Activated CD8-positive, alpha-beta memory T cell treated with anti-CD3 and anti-CD28 coated beads, Interleukin-2, amount 50 U/mL, for 24 hours (primary cell): ENCODE measurements at regions not wholly inside any gene's neighbourhood (a gene's known extent, or its start where the extent isn't known, plus 50 kb on each side); places are given as distances from the start of the nearest gene placed in this dataset.
"Not testable (repeated sequence)": the region's sequence is repeated elsewhere in the genome, so short reads cannot be mapped to it uniquely, and the experiment has no call there.

Experiments
- DNase-seq: peaks from one replicate; pipeline ENCODE4 v3.0.0-alpha.2; 2020; ENCODE audit errors: extremely low read depth

- no peak for DNase-seq
Observed at GRCh38 chr17:5864741-5865657, 205.2 kb upstream of the WSCD1 start.

DNA sequence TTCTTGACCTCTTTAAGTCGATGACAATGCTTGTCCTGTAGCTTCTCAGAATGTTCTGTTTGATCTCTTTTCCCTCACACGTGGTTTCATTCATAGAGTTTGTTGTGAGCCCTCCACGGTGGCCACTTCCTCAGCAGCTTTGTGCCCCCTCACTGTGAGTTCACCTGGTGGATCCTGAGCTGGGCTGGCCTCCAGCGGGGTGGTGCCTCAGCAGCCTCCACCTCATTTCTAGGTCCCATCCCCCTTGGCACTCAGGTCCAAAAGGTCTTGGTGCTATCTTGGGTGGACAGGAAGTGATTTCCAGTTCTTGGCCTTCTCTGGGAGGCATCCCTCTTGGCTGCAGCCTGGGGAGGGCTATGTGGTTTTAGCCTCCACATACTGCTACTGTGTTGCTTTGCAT lies 203.2 kb upstream of the WSCD1 start:
- DNase-seq, result no peak

DNA sequence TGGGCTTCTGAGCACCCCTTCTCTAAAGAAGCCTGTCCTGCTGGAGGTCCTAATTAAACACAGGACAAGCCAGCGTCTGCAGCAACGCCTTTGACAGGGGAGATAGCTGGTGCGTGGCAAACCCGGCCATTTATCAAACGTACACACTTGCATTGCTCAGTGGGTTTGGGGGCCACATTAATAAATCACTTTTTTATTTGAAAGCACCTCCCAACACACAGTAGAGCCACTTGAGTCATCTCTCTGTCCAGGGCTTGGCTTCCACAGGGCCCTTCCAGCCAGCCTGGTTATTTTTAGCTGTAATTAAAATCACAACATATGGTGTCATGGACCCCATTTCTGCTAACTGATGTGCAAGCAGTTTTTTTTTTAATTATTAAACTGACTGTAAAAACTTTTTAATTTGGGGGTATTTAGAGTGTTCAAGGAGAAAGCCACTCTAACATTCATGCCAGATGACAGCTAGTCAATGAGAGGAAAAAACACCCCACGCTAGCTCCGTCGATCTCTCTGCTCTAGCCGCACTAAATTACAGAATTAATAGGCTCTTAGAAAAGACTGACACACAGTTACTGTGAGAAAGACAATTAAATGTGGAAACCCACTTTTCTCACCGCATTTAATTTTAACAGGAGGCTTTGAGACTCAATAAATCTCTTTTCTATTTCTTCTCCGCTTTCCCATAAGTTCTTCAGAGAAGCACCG lies 201.0 kb upstream of the WSCD1 start:
- no peak for DNase-seq

GRCh38 chr17:5870231-5870953 lies 199.8 kb upstream of the WSCD1 start:
- DNase-seq, result no peak

GRCh38 chr17:5871666-5872065 lies 198.5 kb upstream of the WSCD1 start:
- DNase-seq, result no peak

- no peak for DNase-seq
Observed at GRCh38 chr17:5872831-5873230, 197.3 kb upstream of the WSCD1 start.

GRCh38 chr17:5873781-5874180 lies 196.4 kb upstream of the WSCD1 start:
- no peak for DNase-seq

GRCh38 chr17:5874486-5874885 lies 195.7 kb upstream of the WSCD1 start:
- DNase-seq, result no peak

- DNase-seq, result no peak
Observed at GRCh38 chr17:5877366-5877765, 192.8 kb upstream of the WSCD1 start.

GRCh38 chr17:5877948-5878347 lies 192.2 kb upstream of the WSCD1 start:
- no peak for DNase-seq

GRCh38 chr17:5881849-5882248 lies 188.3 kb upstream of the WSCD1 start:
- no peak for DNase-seq

DNA sequence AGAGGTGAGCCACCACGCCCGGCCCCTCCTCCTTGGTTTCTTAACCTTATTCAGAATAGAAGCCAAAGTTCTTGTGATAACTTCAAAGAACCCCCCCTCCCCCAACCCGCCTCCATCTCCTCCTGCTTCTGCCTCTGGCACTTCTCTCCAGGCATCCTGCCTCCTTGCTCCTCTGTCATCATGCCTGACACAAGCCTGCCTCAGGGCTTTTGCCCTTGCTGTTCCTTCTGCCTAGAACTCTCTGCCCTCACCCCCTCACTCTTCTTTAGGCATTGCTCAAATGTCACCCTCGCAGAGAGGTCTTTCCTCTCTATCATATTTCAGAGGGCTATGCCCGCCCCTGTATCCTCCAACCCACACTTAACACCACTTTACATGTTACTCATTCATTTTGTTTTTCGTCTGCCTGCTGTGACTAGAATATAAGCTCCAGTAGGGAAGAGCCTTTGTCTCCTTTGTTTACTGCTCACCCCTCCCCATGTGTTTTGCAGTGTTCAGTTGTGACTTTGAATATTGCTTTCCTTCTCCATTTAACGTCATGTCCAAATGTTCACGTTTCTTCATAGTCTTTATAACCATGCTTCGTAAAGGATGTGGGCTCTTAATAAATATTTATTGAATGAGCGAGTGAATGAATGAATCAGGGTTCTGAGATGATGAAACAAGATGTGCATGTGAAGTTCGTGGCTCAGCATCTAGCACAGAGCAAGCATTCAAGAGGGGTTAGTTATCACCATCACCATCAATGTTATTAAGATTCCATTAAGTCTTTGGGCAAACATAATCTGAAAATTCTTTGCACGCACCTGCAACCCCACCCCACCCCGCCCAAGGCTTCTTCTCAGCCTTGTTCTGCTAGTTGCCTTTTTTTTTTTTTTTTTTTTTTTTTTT lies 186.2 kb upstream of the WSCD1 start:
- DNase-seq, result no peak

- DNase-seq, result no peak
Observed at GRCh38 chr17:5885336-5885735, 184.8 kb upstream of the WSCD1 start.

GRCh38 chr17:5888811-5889210 lies 181.4 kb upstream of the WSCD1 start:
- no peak for DNase-seq

DNA sequence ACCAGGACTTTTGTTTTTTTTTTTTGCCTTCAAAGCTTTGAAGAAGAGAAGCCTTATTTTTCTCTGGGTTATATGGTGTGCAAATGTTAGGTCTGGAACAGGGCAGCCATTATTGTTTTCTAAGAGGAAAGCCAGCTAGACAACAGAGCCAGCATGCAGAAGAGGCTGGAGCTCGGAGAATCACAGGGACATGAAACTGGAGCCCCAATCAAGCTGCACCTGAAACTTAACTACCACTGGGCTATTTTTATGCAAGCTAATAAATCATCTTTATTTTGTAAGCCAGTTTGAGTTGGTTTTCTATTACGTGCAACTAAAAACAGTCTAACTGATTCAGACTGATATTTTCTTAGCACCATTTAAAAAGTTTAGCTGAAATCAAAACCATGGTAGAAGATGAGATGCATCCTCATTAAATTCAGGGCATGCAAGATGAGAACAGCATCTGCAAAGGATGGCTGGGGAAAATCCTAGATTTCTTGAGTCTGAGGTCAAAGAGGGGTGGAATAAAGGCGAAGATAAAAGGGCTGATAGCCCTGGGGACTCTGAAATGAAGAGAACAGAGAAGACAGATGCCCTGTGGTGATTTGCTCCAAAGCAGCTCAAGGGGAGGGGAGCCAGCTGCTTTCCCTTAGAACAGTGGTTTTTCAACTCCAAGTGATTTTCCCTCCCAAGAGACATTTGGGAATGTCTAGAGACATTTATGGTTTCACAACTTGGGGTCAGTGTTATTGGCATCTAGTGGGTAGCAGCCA lies 177.1 kb upstream of the WSCD1 start:
- no peak for DNase-seq

DNA sequence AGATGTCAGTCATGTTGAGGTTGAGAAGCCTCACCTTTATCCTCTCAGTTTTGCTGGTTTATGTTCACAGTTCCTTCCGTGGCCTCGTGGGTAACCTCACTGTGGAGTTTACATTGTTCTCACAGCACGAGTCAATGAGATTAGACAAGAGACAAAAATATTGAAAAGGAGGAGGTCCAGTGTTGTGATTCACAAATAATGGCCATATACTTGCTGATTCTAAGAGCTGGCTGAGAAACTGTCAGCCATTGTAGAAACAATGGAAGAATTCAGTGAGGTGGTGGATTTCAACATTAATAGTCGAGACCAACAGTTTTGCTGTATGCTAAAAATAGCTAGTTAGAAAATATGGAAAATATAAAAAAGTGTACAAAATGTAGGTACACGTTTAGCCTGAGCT lies 176.4 kb upstream of the WSCD1 start:
- no peak for DNase-seq

DNA sequence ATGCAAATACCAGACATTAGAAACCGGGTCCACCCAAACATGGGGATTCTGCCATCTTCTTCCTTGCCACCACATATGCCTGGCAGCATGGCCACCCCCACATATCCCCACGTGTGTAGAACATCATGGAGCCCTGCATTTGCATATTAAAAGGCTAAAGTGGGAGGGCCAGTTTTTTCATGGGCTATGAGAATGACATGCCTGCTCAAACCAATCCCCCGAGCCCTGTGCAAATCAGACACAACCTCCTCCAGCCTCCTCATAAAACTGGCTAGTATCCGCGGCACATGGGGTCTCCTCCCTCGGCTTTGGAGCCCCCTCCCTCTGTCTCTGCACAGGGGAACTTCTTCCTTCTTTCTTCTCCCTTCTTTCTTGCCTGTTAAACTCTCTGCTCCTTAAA lies 174.9 kb upstream of the WSCD1 start:
- DNase-seq, result no peak

- no peak for DNase-seq
Observed at GRCh38 chr17:5896215-5896614, 174.0 kb upstream of the WSCD1 start.

- DNase-seq, result no peak
Observed at GRCh38 chr17:5897275-5897911, 172.8 kb upstream of the WSCD1 start.

DNA sequence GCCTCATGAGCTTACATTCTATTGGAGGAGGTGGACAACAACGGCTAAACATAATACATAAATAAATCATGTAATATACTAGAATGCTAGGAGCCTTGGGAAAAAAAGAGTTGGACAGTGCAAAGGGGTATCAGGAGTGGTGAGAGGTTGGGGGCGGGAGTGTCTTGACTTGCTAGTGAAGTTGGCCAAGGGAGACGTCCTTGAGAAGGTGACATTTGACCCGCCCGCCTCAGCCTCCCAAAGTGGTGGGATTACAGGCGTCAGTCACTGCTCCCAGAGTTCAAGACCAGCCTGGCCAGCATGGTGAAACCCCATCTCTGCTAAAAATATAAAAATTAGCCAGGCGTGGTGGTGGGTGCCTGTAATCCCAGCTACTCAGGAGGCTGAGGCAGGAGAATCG lies 172.2 kb upstream of the WSCD1 start:
- not testable (repeated sequence) for DNase-seq
